ENCODE measurements at regions not wholly inside any gene's neighbourhood (a gene's known extent, or its start where the extent isn't known, plus 50 kb on each side); places are given as distances from the start of the nearest gene placed in this dataset.
"Not testable (repeated sequence)": the region's sequence is repeated elsewhere in the genome, so short reads cannot be mapped to it uniquely, and the experiment has no call there.

- WGBS, 2 donors: 75 to 90% methylated on average over 3 of the region's 3 CpGs
- intact Hi-C loops (cut with DNase I): no loop called here
- TF ChIP-seq CTCF (IDR thresholded peaks at IDR 0.05) (no peak), POLR2A (IDR thresholded peaks at IDR 0.05) (no peak)
- no peaks in the 10 kb centered on the region for H3K36me3 ChIP-seq
- no peaks in the 10 kb centered on the region for H3K4me1 ChIP-seq
- no peak overlapping the region for H3K27ac ChIP-seq
- no peak for DNase-seq
- H3K4me3 ChIP-seq: no peak overlapping the region
- no peaks in the 10 kb centered on the region for H3K27me3 ChIP-seq
- peaks cover 0 to 2% (median 0%) of the 10 kb centered on the region in 3 donors for H3K9me3 ChIP-seq
These were observed 370.6 kb upstream of the SPAG17 start for GRCh38 chr1:118555638-118556037.

- Histone ChIP-seq H3K36me3 (no peaks in the 10 kb centered on the region), H3K4me3 (no peak overlapping the region), H3K27me3 (no peaks in the 10 kb centered on the region), H3K4me1 (no peaks in the 10 kb centered on the region), H3K9me3 (no peaks in the 10 kb centered on the region), H3K27ac (no peak overlapping the region)
- no peak for DNase-seq
- intact Hi-C loops (cut with DNase I): no loop called here
- TF ChIP-seq POLR2A (IDR thresholded peaks at IDR 0.05) (no peak), CTCF (IDR thresholded peaks at IDR 0.05) (no peak)
- WGBS, 2 donors: 21 to 26% methylated on average over 3 of the region's 3 CpGs
These were observed 350.9 kb upstream of the SPAG17 start for GRCh38 chr1:118535901-118536300.

- H3K27ac ChIP-seq; H3K27me3 ChIP-seq; H3K36me3 ChIP-seq; H3K4me1 ChIP-seq; H3K4me3 ChIP-seq; DNase-seq; H3K9me3 ChIP-seq; intact Hi-C loops (cut with DNase I): not testable (repeated sequence)
- 41 to 68% methylated on average over 1 of the region's 1 CpG for WGBS, 2 donors
These were observed 326.9 kb upstream of the SPAG17 start for GRCh38 chr1:118511922-118512321.

- Histone ChIP-seq H3K4me3 (no peak overlapping the region), H3K27ac (no peak overlapping the region), H3K4me1 (no peaks in the 10 kb centered on the region), H3K9me3 (no peaks in the 10 kb centered on the region), H3K27me3 (no peaks in the 10 kb centered on the region), H3K36me3 (no peaks in the 10 kb centered on the region)
- intact Hi-C loops (cut with DNase I): no loop called here
- DNase-seq: no peak
- no peak for TF ChIP-seq CTCF (IDR thresholded peaks at IDR 0.05)
- no peak for TF ChIP-seq POLR2A (IDR thresholded peaks at IDR 0.05)
- WGBS, 2 donors: 36 to 42% methylated on average over 4 of the region's 4 CpGs
These were observed 319.8 kb upstream of the SPAG17 start for GRCh38 chr1:118504867-118505266.

- WGBS, 2 donors: 13 to 20% methylated on average over 2 of the region's 2 CpGs
- H3K27me3 ChIP-seq: no peaks in the 10 kb centered on the region
- DNase-seq: no peak
These were observed 319.2 kb upstream of the SPAG17 start for GRCh38 chr1:118504221-118504644.

More at GRCh38 chr1:118504221-118504644, 319.2 kb upstream of the SPAG17 start:
- H3K9me3 ChIP-seq: no peaks in the 10 kb centered on the region
- H3K27ac ChIP-seq: no peak overlapping the region
- no peaks in the 10 kb centered on the region for H3K36me3 ChIP-seq
- intact Hi-C loops (cut with DNase I): no loop called here
- no peak overlapping the region for H3K4me3 ChIP-seq
- H3K4me1 ChIP-seq: no peaks in the 10 kb centered on the region
- no peak for TF ChIP-seq CTCF (IDR thresholded peaks at IDR 0.05)
- no peak for TF ChIP-seq POLR2A (IDR thresholded peaks at IDR 0.05)

Measured in esophagus squamous epithelium (tissue), 5 donors.